HepG2 (cell line): ENCODE measurements at regions not wholly inside any gene's neighbourhood (a gene's known extent, or its start where the extent isn't known, plus 50 kb on each side); places are given as distances from the start of the nearest gene placed in this dataset.

Experiments
- ATAC-seq: fragments of 200-7000 bp; cut with Tn5 transposase; 3 replicates; pipeline ENCODE4 v1.9.1; 2020; ENCODE audit warnings: mild to moderate bottlenecking, moderate library complexity
- BruUV-seq: library from RNA; stranded (reverse); fragments of 400-500 nt; replicated peaks from 2 replicates; lab custom pipeline; 2021; lab: Mats Ljungman, UMichigan
- CTCF ChIA-PET: fragments of 300-600 bp; formaldehyde crosslinking; extraction: SDS; loops from one replicate; lab custom pipeline; 2021; ENCODE audit warnings: low total read pairs, inconsistent platforms, low intra/inter-chr PET ratio; lab: Yijun Ruan, JAX
- POLR2A ChIA-PET: fragments of 350-600 bp; sonication (Branson Sonifier 250); formaldehyde crosslinking; loops from one replicate; lab custom pipeline; 2020; ENCODE audit warnings: antibody characterized with exemption, inconsistent platforms; lab: Yijun Ruan, JAX
- DNase-seq: peaks from one replicate; pipeline ENCODE4 v3.0.0-alpha.2; 2015; ENCODE audit warnings: low spot score
- FAIRE-seq: peaks from 3 replicates; lab custom pipeline; 2011; peaks lifted over from hg19 to GRCh38; lab: Jason Lieb, UNC
- H2AFZ ChIP-seq: one replicate; pipeline ENCODE4 v1.6.1; 2011; ENCODE audit warnings: low read length, inconsistent platforms
- H3K27ac ChIP-seq: fragments of 300-600 bp; 3 replicates; pipeline ENCODE4 v1.8.0; 2011; ENCODE audit warnings: mixed run types, mild to moderate bottlenecking, mixed read lengths, low read length, inconsistent platforms; ENCODE audit not compliant: insufficient read depth; ENCODE audit errors: extremely low read length
- H3K27me3 ChIP-seq, 2 experiments: fragments of 200-600 bp in 1 of 2; 2 replicates in 1 of 2; 3 replicates in 1 of 2; pipeline versions ENCODE4 v1.6.0 to v1.8.0; 2011; ENCODE audit warnings: low read length in 2 of 2, mild to moderate bottlenecking in 2 of 2, moderate library complexity in 2 of 2, inconsistent platforms in 1 of 2; ENCODE audit not compliant: insufficient read depth in 2 of 2, control insufficient read depth in 1 of 2
- H3K36me3 ChIP-seq, 2 experiments: fragments of 200-600 bp in 1 of 2; replicated peaks in 1 of 2; 2 replicates in 1 of 2; 3 replicates in 1 of 2; pipeline versions ENCODE4 v1.5.1 to v1.8.0; 2011; ENCODE audit warnings: low read length in 2 of 2, inconsistent platforms in 1 of 2; ENCODE audit not compliant: insufficient read depth in 2 of 2, control insufficient read depth in 1 of 2
- H3K4me1 ChIP-seq: 2 replicates; pipeline ENCODE4 v1.5.1; 2012; ENCODE audit warnings: low read length, inconsistent platforms; ENCODE audit not compliant: insufficient read depth
- H3K4me2 ChIP-seq: 2 replicates; pipeline ENCODE4 v1.6.0; 2011; ENCODE audit warnings: low read depth, low read length, inconsistent platforms
- H3K4me3 ChIP-seq, 3 experiments: fragments of 200-600 bp in 1 of 3; sonication (generic), shearing (Covaris generic) in 1 of 3; replicated peaks in 1 of 3; 2 replicates each; pipeline ENCODE4 v1.5.1; 2011 to 2016; ENCODE audit warnings: low read length in 3 of 3, inconsistent platforms in 2 of 3, low read depth in 2 of 3, mild to moderate bottlenecking in 2 of 3, control low read depth in 1 of 3, mixed read lengths in 1 of 3; ENCODE audit not compliant: insufficient read depth in 1 of 3
- H3K79me2 ChIP-seq: one replicate; pipeline ENCODE4 v1.6.1; 2011; ENCODE audit warnings: low read length, inconsistent platforms; ENCODE audit not compliant: insufficient read depth
- H3K9ac ChIP-seq: 2 replicates; pipeline ENCODE4 v1.6.0; 2011; ENCODE audit warnings: mild to moderate bottlenecking, low read depth, low read length, inconsistent platforms; ENCODE audit not compliant: insufficient read depth
- H3K9me3 ChIP-seq: 2 replicates; pipeline ENCODE4 v1.5.1; 2012; ENCODE audit warnings: mild to moderate bottlenecking, low read length
- H4K20me1 ChIP-seq: 2 replicates; pipeline ENCODE4 v1.6.0; 2011; ENCODE audit warnings: inconsistent platforms, mild to moderate bottlenecking, low read length, moderate library complexity; ENCODE audit not compliant: insufficient read depth
- FOXA1 ChIP-seq, 2 experiments: fragments of 450-650 bp in 1 of 2; sonication (generic) in 1 of 2; formaldehyde crosslinking in 1 of 2; IDR thresholded peaks; 2 replicates each; pipeline versions ENCODE4 v1.4.0 to v1.6.1; 2016 to 2020; ENCODE audit warnings: missing genetic modification reagents in 1 of 2
- HNRNPK ChIP-seq: fragments of 200-400 bp; formaldehyde crosslinking; IDR thresholded peaks from 2 replicates; pipeline ENCODE4 v1.6.1; 2018; ENCODE audit warnings: low read length, low read depth, moderate library complexity, mild to moderate bottlenecking; ENCODE audit not compliant: poor library complexity, severe bottlenecking
- NR2F1 ChIP-seq, 2 experiments: fragments of 450-650 bp in 1 of 2; formaldehyde crosslinking in 1 of 2; IDR thresholded peaks; 2 replicates each; pipeline versions ENCODE4 v1.5.0 to v1.6.1; 2016 to 2020; ENCODE audit warnings: mild to moderate bottlenecking in 1 of 2, missing compliant biosample characterization in 1 of 2, missing genetic modification reagents in 1 of 2, moderate library complexity in 1 of 2
- ZBTB38 ChIP-seq: sonication (generic); formaldehyde crosslinking; IDR thresholded peaks from 2 replicates; pipeline ENCODE4 v1.5.1; 2020; ENCODE audit warnings: mild to moderate bottlenecking, missing genetic modification reagents
- ZNF136 ChIP-seq: sonication (generic); formaldehyde crosslinking; IDR thresholded peaks from 2 replicates; pipeline ENCODE4 v1.8.1; 2022; ENCODE audit warnings: low read depth, mild to moderate bottlenecking, moderate library complexity, missing genetic modification reagents
- ZNF737 ChIP-seq: sonication (generic); formaldehyde crosslinking; IDR thresholded peaks from 2 replicates; pipeline ENCODE4 v1.5.0; 2020; ENCODE audit warnings: missing genetic modification reagents, mild to moderate bottlenecking, borderline replicate concordance
- ZNF770 ChIP-seq: sonication (generic); formaldehyde crosslinking; IDR thresholded peaks from 2 replicates; pipeline ENCODE4 v1.5.0; 2020; ENCODE audit warnings: mild to moderate bottlenecking, missing genetic modification reagents
- WGBS: methylation state at CpG from one replicate; pipeline ENCODE4 v1.1.6; 2017; ENCODE audit warnings: low lambda C conversion rate; 5-methylcytosine and 5-hydroxymethylcytosine counted together
- in situ Hi-C: cut with HindIII; loops from 2 replicates; pipeline ENCODE4 v1.10.0; 2017; ENCODE audit warnings: low pct_unique_long_range_greater_than_20kb; ENCODE audit not compliant: extremely low pct_ligation_motif_present
- intact Hi-C: fragments of 100-400 bp; cut with micrococcal nuclease; formaldehyde crosslinking; loops from one replicate; pipeline ENCODE4 v1.10.0; 2022; ENCODE audit not compliant: unreplicated experiment

- Histone ChIP-seq H3K9me3 (peaks cover 7% of the 10 kb centered on the region; the same call in 1 of the 2 replicates), H3K79me2 (no peaks in the 10 kb centered on the region), H3K9ac (no peak overlapping the region), H3K27ac (no peak overlapping the region), H2AFZ (no peak overlapping the region), H3K4me1 (0 out of 2 replicates have a peak, but pooled peaks cover 5% of the 10 kb centered on the region), H3K27me3 (no peaks in the 10 kb centered on the region), H3K36me3 (no peaks in the 10 kb centered on the region), H3K4me2 (no peak overlapping the region), H3K4me3 (no peak overlapping the region), H4K20me1 (no peaks in the 10 kb centered on the region)
- whole genome bisulfite sequencing, result 17% methylated on average over 4 of the region's 4 CpGs
- no TSS peak for BruUV-seq
- TF ChIP-seq FOXA1 (IDR thresholded peaks at IDR 0.05) (no peak), FOXA1 (CRISPR knock-in tag; IDR thresholded peaks at IDR 0.05) (0 out of 2 replicates have a peak, but pooled peaks have one; percentile 12), NR2F1 (CRISPR knock-in tag; IDR thresholded peaks at IDR 0.05) (0 out of 4 replicates have a peak, but pooled peaks of 1 of the 2 experiments have one; percentile 32), ZNF136 (no peak), ZNF737 (CRISPR knock-in tag) (no peak)
- DNase-seq (no peak), ATAC-seq (no peak), FAIRE-seq (no peak)
- ChIA-PET POLR2A (no interaction called here), CTCF (no interaction called here)
- intact Hi-C loops (no loop called here), in situ Hi-C loops (no loop called here)
Measured at GRCh38 chr2:33946193-33946592, 347.1 kb upstream of the FAM98A start.

GRCh38 chr2:33933203-33933602, 334.1 kb upstream of the FAM98A start:
- Histone ChIP-seq H4K20me1 (no peaks in the 10 kb centered on the region), H3K4me2 (no peak overlapping the region), H3K4me3 (no peak overlapping the region), H3K36me3 (no peaks in the 10 kb centered on the region), H3K79me2 (no peaks in the 10 kb centered on the region), H3K4me1 (no peaks in the 10 kb centered on the region), H3K27me3 (no peaks in the 10 kb centered on the region), H3K9ac (no peak overlapping the region), H3K27ac (no peak overlapping the region), H3K9me3 (0 out of 2 replicates have a peak, but pooled peaks cover 5% of the 10 kb centered on the region), H2AFZ (no peak overlapping the region)
- no peak for ATAC-seq
- in situ Hi-C loops (no loop called here), intact Hi-C loops (no loop called here)
- TF ChIP-seq FOXA1 (IDR thresholded peaks at IDR 0.05) (no peak), FOXA1 (CRISPR knock-in tag; IDR thresholded peaks at IDR 0.05) (no peak), ZBTB38 (CRISPR knock-in tag) (no peak), HNRNPK (peak; percentile 12), ZNF770 (CRISPR knock-in tag) (no peak)
- no peak for DNase-seq
- ChIA-PET POLR2A (no interaction called here), CTCF (no interaction called here)
- no TSS peak for BruUV-seq
- FAIRE-seq, result no peak
